Common myeloid progenitor, CD34-positive (primary cell): ENCODE measurements at regions not wholly inside any gene's neighbourhood (a gene's known extent, or its start where the extent isn't known, plus 50 kb on each side); places are given as distances from the start of the nearest gene placed in this dataset.
"Not testable (repeated sequence)": the region's sequence is repeated elsewhere in the genome, so short reads cannot be mapped to it uniquely, and the experiment has no call there.

Experiments
- CTCF ChIA-PET: fragments of 350-600 bp; sonication (Branson Sonifier 250); formaldehyde crosslinking; loops from one replicate; lab custom pipeline; 2021; ENCODE audit warnings: antibody characterized with exemption; lab: Charles Lee
- POLR2A ChIA-PET: fragments of 350-600 bp; sonication (Branson Sonifier 250); formaldehyde crosslinking; loops from one replicate; lab custom pipeline; 2021; ENCODE audit warnings: antibody characterized with exemption; lab: Charles Lee
- DNase-seq, 3 donors: peaks; one replicate each; pipeline versions ENCODE4 v3.0.0 to v3.0.0-alpha.2; 2013
- H3K27ac ChIP-seq, 2 experiments: 1 replicate in 1 of 2; 2 replicates in 1 of 2; pipeline ENCODE4 v1.7.0; 2013; ENCODE audit warnings: inconsistent platforms in 2 of 2, low read length in 2 of 2, mild to moderate bottlenecking in 2 of 2, low read depth in 1 of 2, moderate library complexity in 1 of 2; ENCODE audit not compliant: severe bottlenecking in 2 of 2, insufficient read depth in 1 of 2, poor library complexity in 1 of 2
- H3K27me3 ChIP-seq, 5 experiments: replicated peaks in 2 of 5; 1 replicate in 3 of 5; 2 replicates in 2 of 5; pipeline versions ENCODE4 v1.6.1 to v1.7.0; 2013; ENCODE audit warnings: low read length in 4 of 5, mild to moderate bottlenecking in 2 of 5, moderate library complexity in 2 of 5, inconsistent platforms in 1 of 5; ENCODE audit not compliant: insufficient read depth in 5 of 5, control insufficient read depth in 4 of 5
- H3K36me3 ChIP-seq, 4 experiments: 1 replicate in 2 of 4; 2 replicates in 2 of 4; pipeline versions ENCODE4 v1.6.1 to v1.7.0; 2013; ENCODE audit warnings: low read length in 3 of 4, control low read depth in 1 of 4, mild to moderate bottlenecking in 1 of 4; ENCODE audit not compliant: control insufficient read depth in 4 of 4, insufficient read depth in 4 of 4
- H3K4me1 ChIP-seq, 4 experiments: 1 replicate in 3 of 4; 2 replicates in 1 of 4; pipeline versions ENCODE4 v1.6.1 to v1.7.1; 2013; ENCODE audit warnings: low read length in 3 of 4, mild to moderate bottlenecking in 3 of 4, control low read depth in 1 of 4, inconsistent platforms in 1 of 4, moderate library complexity in 1 of 4; ENCODE audit not compliant: control insufficient read depth in 4 of 4, insufficient read depth in 4 of 4; ENCODE audit errors: control extremely low read depth in 1 of 4
- H3K4me3 ChIP-seq, 7 experiments: 1 replicate in 4 of 7; 2 replicates in 3 of 7; pipeline versions ENCODE4 v1.5.1 to v1.7.0; 2013; ENCODE audit warnings: mild to moderate bottlenecking in 7 of 7, low read length in 6 of 7, moderate library complexity in 6 of 7, inconsistent platforms in 2 of 7, low read depth in 2 of 7, control low read depth in 1 of 7; ENCODE audit not compliant: insufficient read depth in 4 of 7, control insufficient read depth in 1 of 7; ENCODE audit errors: extremely low read depth in 1 of 7
- H3K9me3 ChIP-seq, 5 experiments: 1 replicate in 4 of 5; 2 replicates in 1 of 5; pipeline versions ENCODE4 v1.6.1 to v1.7.1; 2013; ENCODE audit warnings: low read length in 4 of 5, mild to moderate bottlenecking in 2 of 5, inconsistent platforms in 1 of 5, low read depth in 1 of 5, moderate library complexity in 1 of 5; ENCODE audit not compliant: control insufficient read depth in 4 of 5, insufficient read depth in 2 of 5; ENCODE audit errors: control extremely low read depth in 1 of 5
- WGBS: methylation state at CpG from one replicate; pipeline ENCODE4 v1.1.5; 2013; ENCODE audit not compliant: insufficient coverage; 5-methylcytosine and 5-hydroxymethylcytosine counted together

- H3K36me3 ChIP-seq, H3K9me3 ChIP-seq, H3K27me3 ChIP-seq, CTCF ChIA-PET, DNase-seq, H3K27ac ChIP-seq, H3K4me3 ChIP-seq, POLR2A ChIA-PET, H3K4me1 ChIP-seq: not testable (repeated sequence)
- WGBS = 98% methylated on average over 25 of the region's 30 CpGs
Observed at GRCh38 chr4:45207241-45207863, 481.0 kb upstream of the GNPDA2 start.

- Histone ChIP-seq H3K27ac (no peak overlapping the region), H3K4me3 (no peak overlapping the region), H3K4me1 (no peaks in the 10 kb centered on the region), H3K27me3 (no peaks in the 10 kb centered on the region), H3K9me3 (no peaks in the 10 kb centered on the region), H3K36me3 (no peaks in the 10 kb centered on the region)
- ChIA-PET CTCF (no interaction called here), POLR2A (no interaction called here)
- 100% methylated on average over 1 of the region's 1 CpG for WGBS
- no peak for DNase-seq
Observed at GRCh38 chr4:45199736-45200135, 473.4 kb upstream of the GNPDA2 start.

GRCh38 chr4:45188501-45188900, 462.1 kb upstream of the GNPDA2 start:
- ChIA-PET CTCF (interaction anchor here (0.6 kb wide), 1 partner anchor 1235 kb away, joined by 3 read pairs; no protein-coding TSS in a partner anchor), POLR2A (no interaction called here)
- H3K27ac ChIP-seq = no peak overlapping the region
- H3K4me1 ChIP-seq = no peaks in the 10 kb centered on the region
- no peaks in the 10 kb centered on the region for H3K36me3 ChIP-seq
- WGBS = 100% methylated on average over 1 of the region's 2 CpGs
- no peak overlapping the region for H3K4me3 ChIP-seq
- no peak for DNase-seq
- H3K9me3 ChIP-seq = no peaks in the 10 kb centered on the region
- no peaks in the 10 kb centered on the region for H3K27me3 ChIP-seq

DNA sequence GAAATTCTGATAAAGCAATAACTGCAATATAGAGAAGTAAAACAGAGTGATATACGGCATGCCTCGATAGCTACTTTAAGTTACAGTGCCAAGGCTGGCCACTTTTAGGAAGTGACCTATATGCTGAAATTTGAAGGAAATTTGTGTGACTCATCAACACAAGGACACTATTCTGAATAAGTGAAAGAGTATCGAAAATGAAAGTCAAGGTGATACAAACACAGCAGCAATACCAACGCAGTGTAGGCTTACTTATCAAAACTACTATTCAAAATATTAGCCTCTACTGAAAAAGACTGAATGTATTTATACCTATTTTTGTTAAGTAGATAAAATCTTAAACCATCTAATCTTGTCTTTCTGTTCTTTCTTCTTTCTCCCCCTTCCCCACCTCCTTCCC, 459.9 kb upstream of the GNPDA2 start:
- Histone ChIP-seq H3K27me3 (no peaks in the 10 kb centered on the region), H3K4me1 (no peaks in the 10 kb centered on the region), H3K9me3 (no peaks in the 10 kb centered on the region), H3K27ac (no peak overlapping the region), H3K4me3 (no peak overlapping the region), H3K36me3 (no peaks in the 10 kb centered on the region)
- ChIA-PET POLR2A (no interaction called here), CTCF (no interaction called here)
- no peak for DNase-seq
- no CpG with 5 or more reads among the region's 4 CpGs for WGBS

- WGBS = no CpG with 5 or more reads among the region's 2 CpGs
- H3K4me1 ChIP-seq = no peaks in the 10 kb centered on the region
- H3K9me3 ChIP-seq = no peaks in the 10 kb centered on the region
- no peaks in the 10 kb centered on the region for H3K27me3 ChIP-seq
- no peak for DNase-seq
- H3K4me3 ChIP-seq = no peak overlapping the region
- ChIA-PET POLR2A (no interaction called here), CTCF (no interaction called here)
- H3K36me3 ChIP-seq = no peaks in the 10 kb centered on the region
- H3K27ac ChIP-seq = no peak overlapping the region
Observed at GRCh38 chr4:45183905-45184304, 457.5 kb upstream of the GNPDA2 start.

- Histone ChIP-seq H3K36me3 (no peaks in the 10 kb centered on the region), H3K27me3 (no peaks in the 10 kb centered on the region), H3K27ac (no peak overlapping the region), H3K4me1 (no peaks in the 10 kb centered on the region), H3K4me3 (no peak overlapping the region), H3K9me3 (peaks cover 0 to 3% (median 0%) of the 10 kb centered on the region in 5 experiments)
- DNase-seq = no peak
- ChIA-PET CTCF (no interaction called here), POLR2A (no interaction called here)
- WGBS = 93% methylated on average over 5 of the region's 6 CpGs
Observed at GRCh38 chr4:45172636-45173035, 446.3 kb upstream of the GNPDA2 start.

DNA sequence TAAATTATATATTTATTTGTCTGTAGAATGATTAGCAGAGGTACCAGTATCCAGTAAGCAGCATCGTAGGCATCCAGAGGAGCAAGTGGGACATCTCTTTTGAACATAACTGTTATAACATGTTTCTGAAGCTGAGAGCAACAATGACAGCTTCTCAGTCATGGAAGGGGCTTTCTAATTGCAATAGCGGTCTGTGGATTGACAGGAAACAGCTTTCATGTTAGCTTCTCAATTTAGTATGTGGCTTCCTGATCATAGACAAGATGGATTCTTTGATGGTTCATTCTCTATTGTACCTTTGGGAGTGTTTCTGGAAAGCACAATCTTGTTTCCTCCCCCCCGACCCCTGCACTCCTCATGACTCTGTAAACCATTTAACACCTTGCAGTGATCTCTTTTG, 434.6 kb upstream of the GNPDA2 start:
- Histone ChIP-seq H3K36me3 (no peaks in the 10 kb centered on the region), H3K27ac (no peak overlapping the region), H3K4me3 (no peak overlapping the region), H3K9me3 (no peaks in the 10 kb centered on the region), H3K4me1 (no peaks in the 10 kb centered on the region), H3K27me3 (no peaks in the 10 kb centered on the region)
- 61% methylated on average over 2 of the region's 3 CpGs for WGBS
- CTCF ChIA-PET = no interaction called here
- no peak for DNase-seq
- POLR2A ChIA-PET = no interaction called here
